ENCODE measurements at regions not wholly inside any gene's neighbourhood (a gene's known extent, or its start where the extent isn't known, plus 50 kb on each side); places are given as distances from the start of the nearest gene placed in this dataset.

- no peak overlapping the region for H2AFZ ChIP-seq (ENCODE audit: low read length)
- BruUV-seq (replicated peaks), result no TSS peak
- H4K20me1 ChIP-seq (ENCODE audit: insufficient read depth, low read length), result no peaks in the 10 kb centered on the region
- no peak overlapping the region for H3K27ac ChIP-seq (ENCODE audit: extremely low read length, insufficient read depth, low read length)
- no peaks in the 10 kb centered on the region for H3K9me3 ChIP-seq (ENCODE audit: low read length)
- no peak for ATAC-seq
- no peaks in the 10 kb centered on the region for H3K79me2 ChIP-seq (ENCODE audit: insufficient read depth, low read length)
- intact Hi-C loops (cut with micrococcal nuclease; ENCODE audit: unreplicated experiment) (no loop called here), in situ Hi-C loops (cut with HindIII; ENCODE audit: extremely low pct_ligation_motif_present, low pct_unique_long_range_greater_than_20kb) (no loop called here)
- H3K4me3 ChIP-seq (replicated peaks in 1 of 3; ENCODE audit: insufficient read depth in 1 of 3, low read depth in 2 of 3, low read length in 3 of 3), result no peak overlapping the region
- no peak overlapping the region for H3K9ac ChIP-seq (ENCODE audit: insufficient read depth, low read depth, low read length)
- TF ChIP-seq MTA3 (CRISPR knock-in tag; IDR thresholded peaks at IDR 0.05) (no peak), CEBPB (IDR thresholded peaks at IDR 0.05; ENCODE audit: borderline replicate concordance, low read depth, low read length) (peak; percentile 41; the same call in 1 of the 2 replicates)
- no peak for DNase-seq (ENCODE audit: low spot score)
- ChIA-PET CTCF (ENCODE audit: low intra/inter-chr PET ratio, low total read pairs) (no interaction called here), POLR2A (no interaction called here)
- no peaks in the 10 kb centered on the region for H3K4me1 ChIP-seq (ENCODE audit: insufficient read depth, low read length)
- no peaks in the 10 kb centered on the region for H3K27me3 ChIP-seq (ENCODE audit: control insufficient read depth in 1 of 2, insufficient read depth in 2 of 2, low read length in 2 of 2)
- 9% methylated on average over 6 of the region's 7 CpGs for WGBS (ENCODE audit: low lambda C conversion rate)
- no peak overlapping the region for H3K4me2 ChIP-seq (ENCODE audit: low read depth, low read length)
- no peak for FAIRE-seq
- no peaks in the 10 kb centered on the region for H3K36me3 ChIP-seq (replicated peaks in 1 of 2; ENCODE audit: control insufficient read depth in 1 of 2, insufficient read depth in 2 of 2, low read length in 2 of 2)
Observed at GRCh38 chr13:78910147-78910546, 251.2 kb upstream of the OBI1 start.

DNA sequence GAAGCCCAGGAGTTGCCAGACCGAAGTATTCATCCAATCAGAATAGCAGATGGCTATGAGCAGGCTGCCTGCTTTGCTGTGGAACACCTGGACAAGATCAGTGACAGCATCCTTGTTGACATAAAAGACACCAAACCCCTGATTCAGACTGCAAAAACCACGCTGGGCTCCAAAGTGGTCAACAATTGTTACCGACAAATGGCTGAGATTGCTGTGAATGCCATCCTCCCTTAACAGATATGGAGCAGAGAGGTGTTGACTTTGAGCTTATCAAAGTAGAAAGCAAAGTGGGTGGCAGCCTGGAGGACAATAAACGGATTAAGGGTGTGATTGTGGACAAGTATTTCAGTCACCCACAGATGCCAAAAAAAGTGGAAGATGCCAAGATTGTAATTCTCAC, 250.3 kb upstream of the OBI1 start:
- BruUV-seq (replicated peaks), result no TSS peak
- Histone ChIP-seq H2AFZ (ENCODE audit: low read length) (no peak overlapping the region), H3K4me3 (replicated peaks in 1 of 3; ENCODE audit: insufficient read depth in 1 of 3, low read depth in 2 of 3, low read length in 3 of 3) (no peak overlapping the region), H3K9ac (ENCODE audit: insufficient read depth, low read depth, low read length) (no peak overlapping the region), H3K27me3 (ENCODE audit: control insufficient read depth in 1 of 2, insufficient read depth in 2 of 2, low read length in 2 of 2) (no peaks in the 10 kb centered on the region), H3K4me1 (ENCODE audit: insufficient read depth, low read length) (no peaks in the 10 kb centered on the region), H4K20me1 (ENCODE audit: insufficient read depth, low read length) (no peaks in the 10 kb centered on the region), H3K36me3 (replicated peaks in 1 of 2; ENCODE audit: control insufficient read depth in 1 of 2, insufficient read depth in 2 of 2, low read length in 2 of 2) (no peaks in the 10 kb centered on the region), H3K4me2 (ENCODE audit: low read depth, low read length) (no peak overlapping the region), H3K9me3 (ENCODE audit: low read length) (no peaks in the 10 kb centered on the region), H3K27ac (ENCODE audit: extremely low read length, insufficient read depth, low read length) (no peak overlapping the region), H3K79me2 (ENCODE audit: insufficient read depth, low read length) (no peaks in the 10 kb centered on the region)
- no peak for TF ChIP-seq ZNF138 (CRISPR knock-in tag; IDR thresholded peaks at IDR 0.05; ENCODE audit: low read depth)
- intact Hi-C loops (cut with micrococcal nuclease; ENCODE audit: unreplicated experiment) (no loop called here), in situ Hi-C loops (cut with HindIII; ENCODE audit: extremely low pct_ligation_motif_present, low pct_unique_long_range_greater_than_20kb) (no loop called here)
- CTCF ChIA-PET (ENCODE audit: low intra/inter-chr PET ratio, low total read pairs), result no interaction called here
- WGBS (ENCODE audit: low lambda C conversion rate), result 0% methylated on average over 3 of the region's 4 CpGs
- DNase-seq (ENCODE audit: low spot score) (no peak), FAIRE-seq (no peak), ATAC-seq (no peak)
- POLR2A ChIA-PET, result no interaction called here

GRCh38 chr13:78907006-78907405, 248.1 kb upstream of the OBI1 start:
- no peaks in the 10 kb centered on the region for H3K9me3 ChIP-seq (ENCODE audit: low read length)
- DNase-seq (ENCODE audit: low spot score), result no peak
- intact Hi-C loops (cut with micrococcal nuclease; ENCODE audit: unreplicated experiment), result no loop called here

More at GRCh38 chr13:78907006-78907405, 248.1 kb upstream of the OBI1 start:
- no peaks in the 10 kb centered on the region for H3K79me2 ChIP-seq (ENCODE audit: insufficient read depth, low read length)
- CTCF ChIA-PET (ENCODE audit: low intra/inter-chr PET ratio, low total read pairs), result no interaction called here
- H3K4me3 ChIP-seq (replicated peaks in 1 of 3; ENCODE audit: insufficient read depth in 1 of 3, low read depth in 2 of 3, low read length in 3 of 3), result no peak overlapping the region
- H3K9ac ChIP-seq (ENCODE audit: insufficient read depth, low read depth, low read length), result no peak overlapping the region
- H3K4me2 ChIP-seq (ENCODE audit: low read depth, low read length), result no peak overlapping the region
- 0% methylated on average over 5 of the region's 5 CpGs for WGBS (ENCODE audit: low lambda C conversion rate)
- in situ Hi-C loops (cut with HindIII; ENCODE audit: extremely low pct_ligation_motif_present, low pct_unique_long_range_greater_than_20kb), result no loop called here
- H3K27me3 ChIP-seq (ENCODE audit: control insufficient read depth in 1 of 2, insufficient read depth in 2 of 2, low read length in 2 of 2), result no peaks in the 10 kb centered on the region
- POLR2A ChIA-PET, result no interaction called here
- H3K36me3 ChIP-seq (replicated peaks in 1 of 2; ENCODE audit: control insufficient read depth in 1 of 2, insufficient read depth in 2 of 2, low read length in 2 of 2), result no peaks in the 10 kb centered on the region
- no peak overlapping the region for H2AFZ ChIP-seq (ENCODE audit: low read length)
- no TSS peak for BruUV-seq (replicated peaks)
- ATAC-seq (no peak), FAIRE-seq (no peak)
- no peaks in the 10 kb centered on the region for H3K4me1 ChIP-seq (ENCODE audit: insufficient read depth, low read length)
- no peak for TF ChIP-seq ZNF710 (CRISPR knock-in tag; IDR thresholded peaks at IDR 0.05; ENCODE audit: borderline replicate concordance)
- no peak for TF ChIP-seq ZNF770 (CRISPR knock-in tag; IDR thresholded peaks at IDR 0.05)
- H3K27ac ChIP-seq (ENCODE audit: extremely low read length, insufficient read depth, low read length), result no peak overlapping the region
- H4K20me1 ChIP-seq (ENCODE audit: insufficient read depth, low read length), result no peaks in the 10 kb centered on the region
